IMR-90 (cell line): ENCODE measurements at regions not wholly inside any gene's neighbourhood (a gene's known extent, or its start where the extent isn't known, plus 50 kb on each side); places are given as distances from the start of the nearest gene placed in this dataset.

Experiments
- ATAC-seq: fragments of 200-7000 bp; cut with Tn5 transposase; 2 replicates; pipeline ENCODE4 v1.9.1; 2020; ENCODE audit warnings: low read depth, mild to moderate bottlenecking, moderate library complexity
- BruUV-seq: library from RNA; stranded (reverse); fragments of 400-500 nt; replicated peaks from 2 replicates; lab custom pipeline; 2021; lab: Mats Ljungman, UMichigan
- CTCF ChIA-PET: fragments of 300-600 bp; formaldehyde crosslinking; extraction: SDS; loops from one replicate; lab custom pipeline; 2021; ENCODE audit warnings: antibody characterized with exemption; lab: Yijun Ruan, JAX
- POLR2A ChIA-PET: fragments of 300-600 bp; sonication (Branson Sonifier 250); formaldehyde crosslinking; loops from one replicate; lab custom pipeline; 2022; ENCODE audit warnings: antibody characterized with exemption; ENCODE audit not compliant: unreplicated experiment; lab: Charles Lee
- DNase-seq: peaks from one replicate; pipeline ENCODE4 v3.0.0; 2013
- H2AFZ ChIP-seq: replicated peaks from 2 replicates; pipeline ENCODE3; 2013; ENCODE audit warnings: low read length, mild to moderate bottlenecking; ENCODE audit not compliant: poor library complexity
- H2AK5ac ChIP-seq: 2 replicates; pipeline ENCODE4 v1.6.1; 2013; ENCODE audit warnings: low read depth, low read length, inconsistent platforms
- H2AK9ac ChIP-seq: replicated peaks from 2 replicates; pipeline ENCODE3; 2013; ENCODE audit warnings: mild to moderate bottlenecking, low read depth, low read length, moderate library complexity; ENCODE audit not compliant: poor library complexity
- H2BK120ac ChIP-seq: 2 replicates; pipeline ENCODE4 v1.6.1; 2013; ENCODE audit warnings: low read depth, low read length, inconsistent platforms
- H2BK15ac ChIP-seq: 3 replicates; pipeline ENCODE4 v1.6.1; 2013; ENCODE audit warnings: low read depth, low read length, inconsistent platforms
- H2BK20ac ChIP-seq: 2 replicates; pipeline ENCODE4 v1.6.1; 2013; ENCODE audit warnings: low read depth, mild to moderate bottlenecking, inconsistent platforms, low read length, moderate library complexity
- H2BK5ac ChIP-seq: 2 replicates; pipeline ENCODE4 v1.6.1; 2013; ENCODE audit warnings: mild to moderate bottlenecking, low read depth, low read length, inconsistent platforms; ENCODE audit not compliant: poor library complexity, severe bottlenecking
- H3K14ac ChIP-seq: replicated peaks from 2 replicates; pipeline ENCODE4 v1.6.1; 2013; ENCODE audit warnings: low read depth, low read length, inconsistent platforms
- H3K18ac ChIP-seq: 2 replicates; pipeline ENCODE4 v1.6.1; 2013; ENCODE audit warnings: low read depth, low read length, control low read depth
- H3K23ac ChIP-seq: 2 replicates; pipeline ENCODE4 v1.6.1; 2013; ENCODE audit warnings: low read depth, low read length, inconsistent platforms
- H3K27ac ChIP-seq: 2 replicates; pipeline ENCODE4 v1.5.1; 2013; ENCODE audit warnings: mild to moderate bottlenecking, control low read depth, low read length; ENCODE audit not compliant: insufficient read depth
- H3K27me3 ChIP-seq: 2 replicates; pipeline ENCODE4 v1.6.1; 2013; ENCODE audit warnings: low read length; ENCODE audit not compliant: control insufficient read depth, insufficient read depth
- H3K36me3 ChIP-seq: 2 replicates; pipeline ENCODE4 v1.6.1; 2013; ENCODE audit warnings: low read length, mixed read lengths; ENCODE audit not compliant: control insufficient read depth, insufficient read depth
- H3K4ac ChIP-seq: 2 replicates; pipeline ENCODE4 v1.6.1; 2013; ENCODE audit warnings: low read depth, low read length, inconsistent platforms
- H3K4me1 ChIP-seq: 2 replicates; pipeline ENCODE4 v1.6.1; 2013; ENCODE audit warnings: low read length, mixed read lengths; ENCODE audit not compliant: control insufficient read depth, insufficient read depth
- H3K4me2 ChIP-seq: 2 replicates; pipeline ENCODE4 v1.6.1; 2013; ENCODE audit warnings: low read depth, mild to moderate bottlenecking, control low read depth, low read length, moderate library complexity
- H3K4me3 ChIP-seq: 2 replicates; pipeline ENCODE4 v1.5.1; 2013; ENCODE audit warnings: low read depth, mild to moderate bottlenecking, control low read depth, low read length, moderate library complexity; ENCODE audit not compliant: insufficient read depth
- H3K56ac ChIP-seq: 2 replicates; pipeline ENCODE4 v1.6.1; 2013; ENCODE audit warnings: low read length, inconsistent platforms; ENCODE audit not compliant: insufficient read depth; ENCODE audit errors: extremely low read depth
- H3K79me1 ChIP-seq, 2 experiments: 2 replicates each; pipeline ENCODE4 v1.6.1; 2013; ENCODE audit warnings: low read length in 2 of 2, inconsistent platforms in 1 of 2, low read depth in 1 of 2
- H3K9ac ChIP-seq: 2 replicates; pipeline ENCODE4 v1.6.1; 2013; ENCODE audit warnings: low read depth, low read length, control low read depth
- H3K9me1 ChIP-seq: 2 replicates; pipeline ENCODE4 v1.6.1; 2013; ENCODE audit warnings: low read length, inconsistent platforms; ENCODE audit not compliant: insufficient read depth
- H3K9me3 ChIP-seq: 2 replicates; pipeline ENCODE4 v1.6.1; 2013; ENCODE audit warnings: low read length; ENCODE audit not compliant: control insufficient read depth, insufficient read depth
- H4K20me1 ChIP-seq: 2 replicates; pipeline ENCODE4 v1.6.1; 2013; ENCODE audit warnings: low read length, inconsistent platforms; ENCODE audit not compliant: insufficient read depth
- H4K5ac ChIP-seq: 2 replicates; pipeline ENCODE4 v1.6.1; 2013; ENCODE audit warnings: mild to moderate bottlenecking, low read depth, low read length, control low read depth
- H4K8ac ChIP-seq, 2 experiments: 2 replicates each; pipeline ENCODE4 v1.6.1; 2013; ENCODE audit warnings: low read depth in 2 of 2, low read length in 2 of 2, control low read depth in 1 of 2, inconsistent platforms in 1 of 2
- H4K91ac ChIP-seq: 2 replicates; pipeline ENCODE4 v1.6.1; 2013; ENCODE audit warnings: low read depth, low read length, inconsistent platforms; ENCODE audit not compliant: insufficient read depth
- MAFK ChIP-seq: IDR thresholded peaks from 2 replicates; pipeline ENCODE4 v1.6.1; 2012; ENCODE audit warnings: low read depth, low read length, improper control_type of control experiment
- MXI1 ChIP-seq: IDR thresholded peaks from 2 replicates; pipeline ENCODE4 v1.6.1; 2012; ENCODE audit warnings: low read depth, mild to moderate bottlenecking, low read length, moderate library complexity, borderline replicate concordance
- RAD21 ChIP-seq: IDR thresholded peaks from 2 replicates; pipeline ENCODE4 v1.6.1; 2012; ENCODE audit warnings: low read length, improper control_type of control experiment
- WGBS, 2 experiments: methylation state at CpG; one replicate each; pipeline versions ENCODE4 v1.1.5 to v1.1.7; 2013; ENCODE audit warnings: missing lambda C conversion rate in 2 of 2; ENCODE audit not compliant: insufficient read length in 1 of 2; ENCODE audit errors: extremely low coverage in 2 of 2; 5-methylcytosine and 5-hydroxymethylcytosine counted together
- dilution Hi-C: fragments of 300-500 bp; cut with HindIII; formaldehyde crosslinking; loops from one replicate; pipeline ENCODE4 v1.14.3; 2018; ENCODE audit warnings: low sequenced_read_pairs; ENCODE audit not compliant: unreplicated experiment
- in situ Hi-C: fragments of 300-500 bp; cut with MboI; formaldehyde crosslinking; loops from 3 replicates; pipeline ENCODE4 v1.14.3; 2019; ENCODE audit warnings: low sequenced_read_pairs, inconsistent platforms, mixed read lengths
- intact Hi-C: fragments of 100-400 bp; cut with micrococcal nuclease; formaldehyde crosslinking; loops from 2 replicates; pipeline ENCODE4 v1.10.0; 2022
- TF ChIP-seq, protein P1 (sequence below): fragments of 150-350 bp; IDR thresholded peaks from 2 replicates; pipeline ENCODE4 v1.6.1; 2017; ENCODE audit warnings: mild to moderate bottlenecking, antibody characterized with exemption, low read length, low read depth
- TF ChIP-seq, protein P2 (sequence below): fragments of 150-350 bp; IDR thresholded peaks from 2 replicates; pipeline ENCODE4 v1.6.1; 2016; ENCODE audit warnings: low read depth, mild to moderate bottlenecking, low read length, moderate library complexity, borderline replicate concordance

DNA sequence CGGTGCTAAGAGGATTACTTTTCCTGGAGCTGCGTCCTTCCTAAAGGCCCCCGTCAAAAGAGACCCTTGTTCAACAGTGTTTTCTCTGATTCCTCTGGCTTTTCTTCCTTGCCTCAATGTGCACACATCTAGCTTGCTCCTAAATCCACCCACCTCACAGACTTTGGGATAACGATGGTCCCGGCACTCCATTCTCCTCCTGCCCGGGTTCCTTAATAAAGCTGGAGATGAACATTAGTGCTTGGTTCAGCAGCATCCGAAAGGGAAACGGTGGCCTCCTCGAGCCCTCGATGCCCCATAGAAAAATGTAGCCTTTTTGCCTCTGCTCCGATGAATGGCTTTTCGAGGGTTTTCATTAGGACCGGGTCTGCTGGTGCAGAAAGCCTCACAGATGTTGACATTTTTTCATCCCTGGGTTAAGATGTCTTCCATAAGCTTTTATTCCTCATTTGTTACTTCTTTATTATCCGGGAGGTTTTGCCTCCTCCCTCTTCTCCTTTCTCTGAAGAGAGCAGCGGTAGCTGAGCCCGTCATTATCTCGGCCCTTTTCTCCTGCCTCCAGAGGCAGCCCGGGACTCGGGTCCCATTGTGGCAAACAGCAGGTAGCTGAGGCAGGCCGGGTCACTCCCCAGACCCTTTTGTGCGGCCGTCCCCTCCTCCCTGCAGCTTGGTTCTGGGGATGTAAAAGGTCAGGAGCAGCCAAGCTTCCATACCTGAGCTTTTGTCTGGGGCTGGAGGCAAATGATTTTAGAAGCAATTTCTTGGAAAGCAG, 64.6 kb downstream of the CPN2 start:
- TF ChIP-seq RAD21 (no peak), MXI1 (no peak), MAFK (no peak)
- TF ChIP-seq, protein P1, sequence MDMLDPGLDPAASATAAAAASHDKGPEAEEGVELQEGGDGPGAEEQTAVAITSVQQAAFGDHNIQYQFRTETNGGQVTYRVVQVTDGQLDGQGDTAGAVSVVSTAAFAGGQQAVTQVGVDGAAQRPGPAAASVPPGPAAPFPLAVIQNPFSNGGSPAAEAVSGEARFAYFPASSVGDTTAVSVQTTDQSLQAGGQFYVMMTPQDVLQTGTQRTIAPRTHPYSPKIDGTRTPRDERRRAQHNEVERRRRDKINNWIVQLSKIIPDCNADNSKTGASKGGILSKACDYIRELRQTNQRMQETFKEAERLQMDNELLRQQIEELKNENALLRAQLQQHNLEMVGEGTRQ = no peak
- TF ChIP-seq, protein P2, sequence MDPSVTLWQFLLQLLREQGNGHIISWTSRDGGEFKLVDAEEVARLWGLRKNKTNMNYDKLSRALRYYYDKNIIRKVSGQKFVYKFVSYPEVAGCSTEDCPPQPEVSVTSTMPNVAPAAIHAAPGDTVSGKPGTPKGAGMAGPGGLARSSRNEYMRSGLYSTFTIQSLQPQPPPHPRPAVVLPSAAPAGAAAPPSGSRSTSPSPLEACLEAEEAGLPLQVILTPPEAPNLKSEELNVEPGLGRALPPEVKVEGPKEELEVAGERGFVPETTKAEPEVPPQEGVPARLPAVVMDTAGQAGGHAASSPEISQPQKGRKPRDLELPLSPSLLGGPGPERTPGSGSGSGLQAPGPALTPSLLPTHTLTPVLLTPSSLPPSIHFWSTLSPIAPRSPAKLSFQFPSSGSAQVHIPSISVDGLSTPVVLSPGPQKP = no peak
- peaks cover 44% of the 10 kb centered on the region for H3K27me3 ChIP-seq
- no peak overlapping the region for H4K8ac ChIP-seq
- DNase-seq = no peak
- POLR2A ChIA-PET = no interaction called here
- no peak overlapping the region for H2AK9ac ChIP-seq
- no peak overlapping the region for H2BK5ac ChIP-seq
- no peak overlapping the region for H3K4ac ChIP-seq
- H2BK120ac ChIP-seq = no peak overlapping the region
- no peak overlapping the region for H3K4me3 ChIP-seq
- no peak overlapping the region for H3K14ac ChIP-seq
- dilution Hi-C loops (no loop called here), intact Hi-C loops (no loop called here), in situ Hi-C loops (no loop called here)
- ATAC-seq = no peak
- no peak overlapping the region for H3K23ac ChIP-seq
- H2BK20ac ChIP-seq = no peak overlapping the region
- CTCF ChIA-PET = no interaction called here
- no peak overlapping the region for H3K27ac ChIP-seq
- no peaks in the 10 kb centered on the region for H3K4me1 ChIP-seq
- no peak overlapping the region for H3K4me2 ChIP-seq
- H3K56ac ChIP-seq = no peak overlapping the region
- no peaks in the 10 kb centered on the region for H3K79me1 ChIP-seq
- H4K20me1 ChIP-seq = no peaks in the 10 kb centered on the region
- 75% methylated on average over 14 of the region's 22 CpGs; no CpG with 5 or more reads in 1 of the 2 experiments for WGBS, 2 experiments
- H3K9me1 ChIP-seq = no peaks in the 10 kb centered on the region
- H4K5ac ChIP-seq = no peak overlapping the region
- no peak overlapping the region for H2BK15ac ChIP-seq
- no TSS peak for BruUV-seq
- no peak overlapping the region for H2AFZ ChIP-seq
- no peak overlapping the region for H2AK5ac ChIP-seq
- H3K36me3 ChIP-seq = no peaks in the 10 kb centered on the region
- H3K9ac ChIP-seq = no peak overlapping the region
- H4K91ac ChIP-seq = no peak overlapping the region
- H3K18ac ChIP-seq = no peak overlapping the region
- H3K9me3 ChIP-seq = no peaks in the 10 kb centered on the region
